ENCODE measurements at regions not wholly inside any gene's neighbourhood (a gene's known extent, or its start where the extent isn't known, plus 50 kb on each side); places are given as distances from the start of the nearest gene placed in this dataset.
A peak's percentile ranks its signal among the peaks of the same experiment; 100 is the strongest.

- ATAC-seq (ENCODE audit: poor library complexity) = no peak
- DNase-seq = no peak
- intact Hi-C loops (cut with DNase I) = no loop called here
Observed at GRCh38 chr7:10863476-10863875, 110.2 kb upstream of the PHF14 start.

GRCh38 chr7:10874666-10875065 is 99.0 kb upstream of the PHF14 start:
- ATAC-seq (ENCODE audit: poor library complexity) (no peak), DNase-seq (no peak)
- intact Hi-C loops (cut with DNase I) = no loop called here

- intact Hi-C loops (cut with DNase I) = no loop called here
- ATAC-seq (ENCODE audit: poor library complexity) (peak; percentile 89), DNase-seq (no peak)
Observed at GRCh38 chr7:10875080-10875479, 98.6 kb upstream of the PHF14 start.

GRCh38 chr7:10888861-10889260 is 84.8 kb upstream of the PHF14 start:
- intact Hi-C loops (cut with DNase I) = no loop called here
- DNase-seq (no peak), ATAC-seq (ENCODE audit: poor library complexity) (no peak)

GRCh38 chr7:10889266-10889898 is 84.3 kb upstream of the PHF14 start:
- intact Hi-C loops (cut with DNase I) = no loop called here
- ATAC-seq (ENCODE audit: poor library complexity) (peak; percentile 83), DNase-seq (no peak)

- intact Hi-C loops (cut with DNase I) = no loop called here
- ATAC-seq (ENCODE audit: poor library complexity) (no peak), DNase-seq (no peak)
Observed at GRCh38 chr7:10908600-10908999, 65.1 kb upstream of the PHF14 start.

- ATAC-seq (ENCODE audit: poor library complexity) (no peak), DNase-seq (no peak)
- intact Hi-C loops (cut with DNase I) = no loop called here
Observed at GRCh38 chr7:10910447-10910846, 63.2 kb upstream of the PHF14 start.

- intact Hi-C loops (cut with DNase I) = no loop called here
- DNase-seq (no peak), ATAC-seq (ENCODE audit: poor library complexity) (no peak)
Observed at GRCh38 chr7:10912077-10912476, 61.6 kb upstream of the PHF14 start.

GRCh38 chr7:10913457-10913856 is 60.2 kb upstream of the PHF14 start:
- ATAC-seq (ENCODE audit: poor library complexity) = no peak
- intact Hi-C loops (cut with DNase I) = no loop called here

GRCh38 chr7:10918093-10918590 is 55.5 kb upstream of the PHF14 start:
- intact Hi-C loops (cut with DNase I) = no loop called here

More at GRCh38 chr7:10913457-10913856, 60.2 kb upstream of the PHF14 start:
- DNase-seq = no peak

GRCh38 chr7:10919923-10920322 is 53.7 kb upstream of the PHF14 start:
- intact Hi-C loops (cut with DNase I) = no loop called here
- ATAC-seq (ENCODE audit: poor library complexity) = no peak
- DNase-seq = no peak

More at GRCh38 chr7:10918093-10918590, 55.5 kb upstream of the PHF14 start:
- no peak for DNase-seq
- no peak for ATAC-seq (ENCODE audit: poor library complexity)
